Upper lobe of right lung (tissue), 1 donor: ENCODE measurements at regions not wholly inside any gene's neighbourhood (a gene's known extent, or its start where the extent isn't known, plus 50 kb on each side); places are given as distances from the start of the nearest gene placed in this dataset.

Source experiments
- ATAC-seq: fragments of 200-7000 bp; cut with Tn5 transposase; one replicate; pipeline ENCODE4 v1.9.1; 2020; ENCODE audit warnings: mild to moderate bottlenecking, moderate library complexity
- DNase-seq: peaks from one replicate; pipeline ENCODE4 v3.0.0-alpha.2; 2020
- H3K27ac ChIP-seq: fragments of 200-600 bp; one replicate; pipeline ENCODE4 v1.8.0; 2022
- H3K27me3 ChIP-seq: fragments of 200-600 bp; one replicate; pipeline ENCODE4 v1.8.0; 2022; ENCODE audit warnings: mild to moderate bottlenecking
- H3K36me3 ChIP-seq: fragments of 200-600 bp; one replicate; pipeline ENCODE4 v1.8.0; 2022
- H3K4me1 ChIP-seq: fragments of 200-600 bp; one replicate; pipeline ENCODE4 v1.8.0; 2022
- H3K4me3 ChIP-seq: fragments of 200-600 bp; one replicate; pipeline ENCODE4 v1.8.0; 2022; ENCODE audit warnings: mild to moderate bottlenecking
- H3K9me3 ChIP-seq: fragments of 200-600 bp; one replicate; pipeline ENCODE4 v1.8.0; 2022
- intact Hi-C: fragments of 100-400 bp; cut with DNase I; formaldehyde crosslinking; loops from one replicate; pipeline ENCODE4 v1.11.0; 2022
- TF ChIP-seq, protein P1 (sequence below): fragments of 200-600 bp; IDR thresholded peaks from one replicate; pipeline ENCODE4 v1.8.0; 2022; ENCODE audit warnings: antibody characterized with exemption
- donor health status: DM: no; HTN: yes; CAD: no; lungs with severe emphysema.

DNA sequence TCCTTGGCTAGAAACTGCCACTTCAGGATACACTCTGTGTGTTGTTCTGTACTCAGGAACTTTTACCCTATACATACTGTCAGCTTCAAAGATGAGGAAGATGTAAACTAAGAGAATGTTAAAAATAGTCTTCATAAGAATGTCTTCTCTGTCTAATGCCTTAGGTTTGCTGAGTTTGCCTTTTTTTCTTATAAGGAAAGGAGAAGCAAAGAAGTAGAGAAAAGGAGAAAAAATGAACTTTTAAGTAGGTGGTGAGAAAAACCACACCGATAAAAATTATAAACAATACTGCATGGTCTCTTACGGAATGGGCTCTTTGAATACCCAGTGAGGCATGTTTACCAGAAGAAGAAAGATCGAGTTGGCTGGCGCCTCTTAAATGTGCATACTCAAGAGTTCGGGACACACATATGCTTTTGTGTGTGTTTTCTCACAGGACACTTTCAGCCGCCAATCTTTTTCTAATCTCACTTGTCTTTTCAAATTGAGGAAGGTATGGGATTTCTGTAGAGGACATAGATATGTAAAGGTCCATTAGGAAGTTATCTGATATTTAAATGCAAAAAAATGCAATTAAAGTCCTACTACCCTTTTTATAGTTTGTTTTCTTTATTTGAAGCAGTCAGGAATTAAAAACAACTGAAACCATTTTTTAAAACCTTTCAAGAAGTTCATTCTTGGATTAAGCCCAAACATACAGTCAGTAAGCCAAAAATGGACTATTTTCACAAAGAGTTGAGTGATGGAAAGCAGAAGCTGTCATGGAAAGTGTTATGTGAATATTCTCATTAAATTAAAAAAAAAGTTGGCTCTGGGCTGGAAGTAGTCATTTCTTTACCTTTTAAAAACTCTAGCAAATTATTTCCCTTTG is 100.6 kb upstream of the MDFIC start:
- Histone ChIP-seq H3K4me3 (no peak overlapping the region), H3K4me1 (peaks cover 12% of the 10 kb centered on the region), H3K27ac (no peak overlapping the region), H3K9me3 (no peaks in the 10 kb centered on the region), H3K27me3 (no peaks in the 10 kb centered on the region), H3K36me3 (no peaks in the 10 kb centered on the region)
- DNase-seq, result no peak
- no peak for ATAC-seq
- intact Hi-C loops, result no loop called here
- TF ChIP-seq, protein P1, sequence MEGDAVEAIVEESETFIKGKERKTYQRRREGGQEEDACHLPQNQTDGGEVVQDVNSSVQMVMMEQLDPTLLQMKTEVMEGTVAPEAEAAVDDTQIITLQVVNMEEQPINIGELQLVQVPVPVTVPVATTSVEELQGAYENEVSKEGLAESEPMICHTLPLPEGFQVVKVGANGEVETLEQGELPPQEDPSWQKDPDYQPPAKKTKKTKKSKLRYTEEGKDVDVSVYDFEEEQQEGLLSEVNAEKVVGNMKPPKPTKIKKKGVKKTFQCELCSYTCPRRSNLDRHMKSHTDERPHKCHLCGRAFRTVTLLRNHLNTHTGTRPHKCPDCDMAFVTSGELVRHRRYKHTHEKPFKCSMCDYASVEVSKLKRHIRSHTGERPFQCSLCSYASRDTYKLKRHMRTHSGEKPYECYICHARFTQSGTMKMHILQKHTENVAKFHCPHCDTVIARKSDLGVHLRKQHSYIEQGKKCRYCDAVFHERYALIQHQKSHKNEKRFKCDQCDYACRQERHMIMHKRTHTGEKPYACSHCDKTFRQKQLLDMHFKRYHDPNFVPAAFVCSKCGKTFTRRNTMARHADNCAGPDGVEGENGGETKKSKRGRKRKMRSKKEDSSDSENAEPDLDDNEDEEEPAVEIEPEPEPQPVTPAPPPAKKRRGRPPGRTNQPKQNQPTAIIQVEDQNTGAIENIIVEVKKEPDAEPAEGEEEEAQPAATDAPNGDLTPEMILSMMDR, result no peak

DNA sequence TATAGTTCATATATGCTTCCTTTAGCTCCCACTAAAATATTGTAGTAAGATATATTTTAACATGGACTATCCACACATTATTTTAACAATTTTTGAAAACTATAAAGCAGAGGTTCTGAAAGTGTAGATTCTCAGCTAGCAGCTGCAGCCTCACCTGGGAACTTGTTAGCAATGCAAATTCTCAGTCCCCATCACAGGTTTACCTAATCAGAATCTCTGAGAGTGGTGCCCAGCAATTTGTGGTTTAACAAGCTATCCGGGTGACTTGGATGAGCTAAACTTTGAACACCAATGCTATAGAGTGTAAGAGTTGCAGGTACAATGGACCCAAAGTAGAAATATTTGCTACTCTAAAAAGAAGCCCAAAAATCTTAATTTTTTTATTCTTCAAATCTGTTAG is 99.8 kb upstream of the MDFIC start:
- DNase-seq (no peak), ATAC-seq (no peak)
- TF ChIP-seq, protein P1, result no peak
- H3K9me3 ChIP-seq, result no peaks in the 10 kb centered on the region
- intact Hi-C loops, result no loop called here
- no peaks in the 10 kb centered on the region for H3K27me3 ChIP-seq
- H3K4me3 ChIP-seq, result no peak overlapping the region
- no peaks in the 10 kb centered on the region for H3K36me3 ChIP-seq
- H3K27ac ChIP-seq, result no peak overlapping the region
- H3K4me1 ChIP-seq, result peaks cover 12% of the 10 kb centered on the region

DNA sequence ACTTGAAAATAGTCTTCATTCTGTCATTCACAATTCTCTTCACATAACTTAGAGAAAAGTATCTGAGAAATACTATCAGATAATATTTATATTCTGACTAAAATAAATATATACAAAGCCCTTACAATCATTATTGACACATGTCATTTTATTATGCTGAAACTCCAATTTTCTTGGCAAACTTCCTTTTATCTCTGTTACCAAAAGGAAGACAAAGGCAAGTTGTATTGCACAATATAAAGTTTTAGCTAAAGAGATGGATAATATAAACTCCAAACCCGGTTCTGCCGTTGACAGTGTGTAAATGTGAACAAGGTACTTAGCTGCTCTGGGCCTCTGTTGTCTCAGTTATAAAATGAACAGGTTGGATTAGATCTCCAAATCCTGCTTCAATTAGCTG is 99.0 kb upstream of the MDFIC start:
- no peak overlapping the region for H3K4me3 ChIP-seq
- intact Hi-C loops, result no loop called here

DNA sequence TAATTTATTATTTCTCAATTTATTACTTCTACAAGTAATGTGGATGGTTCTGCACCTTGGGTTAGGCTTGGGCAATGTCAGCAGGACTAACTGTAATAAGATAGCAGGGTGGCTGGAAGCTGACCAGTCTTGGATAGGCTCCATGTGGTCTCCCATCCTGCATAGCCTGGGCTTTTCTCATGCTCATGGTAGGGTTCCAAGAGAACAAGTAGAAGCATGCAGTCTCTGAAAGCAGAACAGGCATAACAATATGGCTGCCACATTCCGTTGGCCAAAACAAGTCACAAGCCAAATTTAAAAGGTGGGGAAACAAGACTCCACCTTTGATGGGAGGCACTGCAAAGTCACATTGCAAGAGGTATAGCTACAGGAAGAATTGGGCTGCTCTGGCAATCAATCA is 98.6 kb upstream of the MDFIC start:
- Histone ChIP-seq H3K27me3 (no peaks in the 10 kb centered on the region), H3K4me1 (peaks cover 12% of the 10 kb centered on the region), H3K4me3 (no peak overlapping the region), H3K9me3 (peaks cover 5% of the 10 kb centered on the region), H3K27ac (no peak overlapping the region), H3K36me3 (no peaks in the 10 kb centered on the region)
- TF ChIP-seq, protein P1, result no peak
- intact Hi-C loops, result no loop called here
- ATAC-seq (no peak), DNase-seq (no peak)

More for the DNA sequence above, 99.0 kb upstream of the MDFIC start:
- Histone ChIP-seq H3K27ac (no peak overlapping the region), H3K9me3 (peaks cover 5% of the 10 kb centered on the region), H3K4me1 (peaks cover 12% of the 10 kb centered on the region), H3K27me3 (no peaks in the 10 kb centered on the region), H3K36me3 (no peaks in the 10 kb centered on the region)
- TF ChIP-seq, protein P1, result no peak
- DNase-seq, result no peak
- ATAC-seq, result no peak

DNA sequence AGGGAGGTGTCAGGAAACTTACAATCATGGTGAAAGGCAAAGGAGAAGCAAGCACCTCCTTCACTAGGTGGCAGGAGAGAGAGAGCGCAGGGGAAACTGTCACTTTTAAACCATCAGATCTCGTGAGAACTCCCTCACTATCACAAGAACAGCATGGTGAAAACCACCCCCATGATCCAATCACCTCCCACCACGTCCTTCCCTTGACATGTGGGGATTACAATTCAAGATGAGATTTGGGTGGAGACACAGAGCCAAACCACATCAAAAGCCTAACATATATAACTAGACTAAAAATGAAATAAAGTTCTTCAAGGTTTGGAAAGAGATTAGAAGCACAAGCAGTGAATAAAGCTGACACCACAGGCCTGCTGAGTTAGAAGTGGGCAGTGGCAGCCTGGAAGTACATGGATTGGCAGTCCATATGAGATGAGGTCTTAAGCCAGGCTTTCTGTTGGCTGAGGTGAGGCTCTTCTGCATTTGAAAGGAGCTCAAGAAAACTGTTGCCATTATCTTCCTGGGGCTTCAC is 96.4 kb upstream of the MDFIC start:
- Histone ChIP-seq H3K9me3 (peaks cover 5% of the 10 kb centered on the region), H3K27me3 (no peaks in the 10 kb centered on the region), H3K4me1 (no peaks in the 10 kb centered on the region), H3K27ac (no peak overlapping the region), H3K36me3 (no peaks in the 10 kb centered on the region), H3K4me3 (no peak overlapping the region)
- DNase-seq, result no peak
- ATAC-seq, result no peak
- intact Hi-C loops, result no loop called here
- TF ChIP-seq, protein P1, result no peak
